Astrocyte of the hippocampus (primary cell): ENCODE measurements at regions not wholly inside any gene's neighbourhood (a gene's known extent, or its start where the extent isn't known, plus 50 kb on each side); places are given as distances from the start of the nearest gene placed in this dataset.
"Not testable (repeated sequence)": the region's sequence is repeated elsewhere in the genome, so short reads cannot be mapped to it uniquely, and the experiment has no call there.

ENCODE experiments used
- DNase-seq: peaks from one replicate; pipeline ENCODE4 v3.0.0; 2011; ENCODE audit warnings: low read depth, low spot score

DNA sequence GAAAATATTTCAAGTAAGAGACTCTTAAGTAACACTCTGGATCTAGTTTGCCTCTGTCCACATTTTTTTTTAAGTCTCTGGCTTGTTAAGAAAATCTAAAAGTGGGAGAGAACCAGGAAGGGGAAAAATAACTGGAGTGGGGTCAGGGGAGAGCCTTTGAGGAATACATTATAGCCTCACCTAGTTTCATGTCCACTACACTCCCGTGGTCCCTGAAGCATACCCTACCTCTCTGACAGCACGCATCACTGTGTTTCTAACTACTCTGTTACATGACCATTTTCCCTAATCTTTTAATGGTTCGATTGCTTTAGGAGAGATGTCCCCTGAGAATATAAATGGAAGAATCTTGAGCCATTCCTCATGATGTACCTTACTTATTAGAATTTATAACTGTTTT, 318.3 kb downstream of the TMEM167A start:
- no peak for DNase-seq

- DNase-seq = no peak
These were observed 322.4 kb downstream of the TMEM167A start for GRCh38 chr5:82754759-82755158.

DNA sequence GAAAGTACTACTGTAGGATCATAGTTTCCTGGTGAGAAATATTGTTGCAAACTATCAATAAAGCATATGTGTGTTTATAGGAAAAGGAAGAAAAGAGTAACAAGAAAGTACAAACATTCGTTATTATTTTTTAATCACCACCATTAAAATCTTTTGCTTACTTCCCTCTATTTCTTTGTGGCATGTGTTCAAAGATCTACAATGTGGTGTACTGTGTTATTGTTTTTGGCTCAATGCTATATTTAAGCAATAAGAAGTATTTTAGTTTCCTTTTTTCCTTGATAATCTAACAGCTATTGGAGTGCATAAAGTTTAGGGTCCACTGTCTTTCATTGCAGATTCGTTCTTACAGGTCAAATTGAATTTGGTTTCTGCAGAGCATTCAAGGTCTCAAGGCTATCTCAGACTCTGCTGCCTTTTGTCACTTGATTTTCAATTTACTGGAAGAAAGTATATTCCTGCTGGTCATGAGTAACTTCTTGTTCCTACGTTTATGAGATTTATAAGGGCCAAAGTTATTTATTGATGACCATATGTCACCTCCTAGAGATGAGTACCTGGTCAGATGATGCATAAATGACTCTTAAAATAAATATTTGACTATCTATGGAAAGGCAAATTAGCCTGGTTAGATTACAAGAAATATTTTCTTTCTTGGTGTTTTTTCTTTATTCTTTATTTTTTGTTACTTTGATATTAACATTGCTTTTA, 323.0 kb downstream of the TMEM167A start:
- no peak for DNase-seq

- no peak for DNase-seq
These were observed 323.8 kb downstream of the TMEM167A start for GRCh38 chr5:82753374-82753773.

DNA sequence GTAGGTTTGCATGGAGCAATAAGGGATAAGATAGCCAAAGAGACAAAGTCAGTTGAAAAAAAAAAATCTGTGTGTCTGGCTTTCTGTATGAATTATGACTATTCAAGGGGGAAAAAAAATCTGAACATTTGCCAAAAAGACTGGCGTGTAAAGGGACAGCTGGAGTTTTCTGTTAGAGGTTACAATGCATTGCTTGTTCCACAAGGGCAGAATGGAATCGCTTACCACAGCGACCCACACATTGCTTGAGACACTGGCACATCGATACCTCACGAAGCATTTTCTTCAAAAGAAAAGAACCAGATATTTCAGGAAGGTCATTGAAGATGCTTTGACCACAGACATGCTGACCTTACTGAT, 327.8 kb downstream of the TMEM167A start:
- no peak for DNase-seq

DNA sequence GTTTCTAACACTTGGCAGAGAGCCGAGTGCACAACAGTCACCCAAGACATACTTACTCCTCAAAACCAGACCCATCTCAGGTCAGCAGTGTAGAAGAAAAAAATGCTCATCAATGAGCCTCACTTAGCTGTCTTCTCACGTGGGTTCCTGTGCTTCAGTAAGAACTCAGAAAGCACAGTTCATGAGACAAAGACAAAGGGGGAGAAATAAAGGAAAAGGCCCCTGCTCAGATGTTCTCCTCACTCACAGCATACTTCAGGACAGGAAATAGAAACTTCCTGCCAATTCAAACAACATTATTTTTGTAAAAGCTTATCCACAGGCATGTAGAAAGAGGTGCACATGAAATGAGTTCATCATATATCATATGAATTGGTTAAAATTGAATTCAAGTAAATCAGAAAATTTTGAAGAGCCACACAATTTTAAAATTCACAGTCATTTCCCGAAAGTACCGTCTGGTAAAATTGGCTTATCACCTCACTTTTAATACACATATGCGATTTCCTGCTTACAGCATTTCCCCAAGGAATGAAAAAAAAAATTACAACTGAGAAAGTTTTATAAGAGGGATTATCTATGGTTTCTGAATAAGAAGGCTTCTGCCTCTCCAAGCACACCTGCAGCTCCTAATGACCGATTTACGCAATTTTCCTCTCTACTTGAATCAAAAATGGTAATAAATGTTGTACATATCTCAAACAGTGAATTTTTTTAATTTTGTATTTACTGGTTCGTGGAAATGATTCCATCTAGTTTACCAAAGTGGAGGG, 328.3 kb downstream of the TMEM167A start:
- DNase-seq = no peak

DNA sequence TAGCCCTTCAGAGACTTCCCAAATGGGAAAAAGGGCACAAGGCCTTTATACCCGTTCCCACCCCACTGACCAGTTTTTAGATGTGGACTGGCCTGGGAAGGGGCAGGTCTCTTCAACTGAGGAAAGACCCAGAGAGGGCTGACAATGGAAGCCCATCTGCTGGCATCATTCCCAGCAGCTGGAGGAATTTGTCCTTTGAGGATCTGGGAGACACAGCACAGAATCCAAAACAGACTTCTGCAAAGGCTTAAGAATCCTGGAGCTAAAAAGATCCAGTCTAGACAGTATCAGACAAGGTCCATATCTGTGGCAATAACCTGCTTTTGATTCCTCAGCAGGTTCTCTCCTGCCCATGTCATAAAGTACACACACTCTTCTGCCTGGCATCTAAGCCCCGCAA, 329.2 kb downstream of the TMEM167A start:
- DNase-seq = no peak

GRCh38 chr5:82745016-82745415, 332.2 kb downstream of the TMEM167A start:
- no peak for DNase-seq

GRCh38 chr5:82738681-82739269, 338.4 kb downstream of the TMEM167A start:
- no peak for DNase-seq

DNA sequence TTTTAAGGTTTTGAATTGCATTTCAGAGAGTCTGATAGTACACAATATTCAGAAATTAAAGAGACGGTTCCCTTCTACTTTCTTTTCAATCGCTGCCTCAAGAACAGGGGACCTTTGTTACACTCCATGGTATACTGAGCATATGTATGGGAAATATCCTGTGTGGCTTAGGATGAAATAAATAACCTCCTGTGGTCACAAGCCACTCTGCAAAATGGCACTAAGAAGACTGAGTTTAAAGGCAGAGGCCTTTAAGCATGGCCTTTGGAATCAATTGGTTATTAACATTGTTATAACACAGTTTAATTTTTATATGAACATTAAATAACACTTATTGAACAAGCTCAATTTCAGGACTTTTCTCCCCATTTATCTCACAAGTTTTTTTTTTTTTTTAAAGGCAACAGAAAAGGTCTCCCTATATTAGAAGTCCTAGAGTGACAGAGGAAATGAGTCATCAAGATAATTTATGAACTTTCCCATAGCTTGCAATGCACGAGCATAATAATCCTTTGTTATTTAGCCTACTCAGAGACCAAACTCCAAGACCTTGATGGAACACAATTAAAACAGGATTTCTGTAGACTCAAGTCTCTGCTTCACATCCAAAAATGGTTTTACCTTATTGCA, 341.9 kb downstream of the TMEM167A start:
- peak; percentile 49 for DNase-seq

DNA sequence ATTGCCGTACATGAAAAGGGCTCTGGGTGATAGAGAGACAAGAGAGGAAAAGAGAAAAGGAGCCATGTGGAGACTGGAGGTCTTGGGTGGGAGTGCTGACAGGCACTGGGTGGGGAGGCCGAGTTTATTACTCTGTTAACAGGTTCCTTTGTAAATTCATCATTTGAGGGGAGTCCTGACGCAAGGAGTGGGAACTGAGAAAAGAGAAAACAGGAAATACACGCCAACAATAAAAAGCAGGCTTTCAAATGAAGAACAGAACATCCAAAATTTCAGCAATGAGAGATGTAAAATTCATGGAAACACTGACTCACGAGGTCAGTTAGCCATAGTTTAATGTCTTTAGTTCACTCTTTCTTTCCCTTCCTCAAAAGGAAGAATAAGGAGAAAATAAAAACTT, 342.8 kb downstream of the TMEM167A start:
- DNase-seq = no peak

DNA sequence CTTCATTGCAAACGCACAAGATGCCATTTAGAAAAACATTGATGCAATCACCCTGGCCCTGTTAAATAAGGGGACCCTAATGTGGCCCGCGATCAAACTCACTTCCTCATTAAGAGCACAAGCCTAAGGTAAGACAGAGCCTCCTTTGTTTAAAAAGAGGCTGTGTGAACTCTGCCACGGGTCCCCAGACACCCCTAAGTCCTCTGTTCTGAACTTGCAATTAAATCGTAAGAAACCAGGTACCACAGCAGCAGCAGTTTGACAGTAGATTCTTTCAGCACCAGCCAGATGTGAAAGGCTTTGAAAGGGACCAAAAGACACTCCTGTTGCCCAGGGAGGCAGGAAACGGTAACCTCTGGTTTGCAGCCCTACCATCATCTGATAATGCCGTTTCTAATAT, 346.3 kb downstream of the TMEM167A start:
- no peak for DNase-seq

DNA sequence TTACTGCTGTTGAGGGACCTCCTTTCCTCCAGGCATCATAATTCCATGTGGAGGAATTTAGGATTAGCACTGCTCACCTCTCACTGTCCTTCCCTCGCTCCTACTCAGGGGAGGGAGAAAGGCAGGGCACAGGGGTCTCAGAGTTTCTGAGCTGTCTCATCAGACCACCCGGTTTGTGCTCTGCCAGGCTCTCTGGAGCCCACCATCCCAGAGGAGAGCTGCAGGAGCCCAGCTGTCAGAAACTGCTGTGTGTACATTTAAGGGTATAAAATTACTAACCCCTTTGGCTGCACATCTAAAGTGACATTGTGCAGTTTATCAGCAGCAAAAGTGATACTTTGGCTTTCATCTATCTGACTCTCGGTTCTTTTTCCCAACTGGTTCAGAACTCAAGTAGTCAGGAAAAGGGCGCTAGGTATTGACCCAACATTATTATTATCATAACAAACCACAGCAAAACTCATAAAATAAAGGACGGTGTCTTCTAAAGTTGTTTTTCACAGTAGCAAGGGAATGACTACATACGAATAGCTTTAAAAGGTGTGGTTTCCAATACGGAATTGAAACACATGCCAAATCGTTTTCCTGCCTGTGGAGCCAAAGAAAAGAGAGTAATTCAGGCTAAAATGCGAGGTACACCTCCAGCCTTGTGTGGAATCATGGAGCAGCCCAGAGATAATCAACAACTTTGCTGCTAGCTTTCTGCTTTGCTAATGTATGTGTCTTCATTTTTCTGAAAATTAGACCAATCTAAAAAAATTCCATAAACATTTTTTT, 348.1 kb downstream of the TMEM167A start:
- DNase-seq = no peak

- DNase-seq = no peak
These were observed 354.0 kb downstream of the TMEM167A start for GRCh38 chr5:82723168-82723567.

- no peak for DNase-seq
These were observed 356.1 kb downstream of the TMEM167A start for GRCh38 chr5:82721087-82721410.

GRCh38 chr5:82720213-82721086, 356.7 kb downstream of the TMEM167A start:
- no peak for DNase-seq

GRCh38 chr5:82719368-82719767, 357.8 kb downstream of the TMEM167A start:
- DNase-seq = no peak

DNA sequence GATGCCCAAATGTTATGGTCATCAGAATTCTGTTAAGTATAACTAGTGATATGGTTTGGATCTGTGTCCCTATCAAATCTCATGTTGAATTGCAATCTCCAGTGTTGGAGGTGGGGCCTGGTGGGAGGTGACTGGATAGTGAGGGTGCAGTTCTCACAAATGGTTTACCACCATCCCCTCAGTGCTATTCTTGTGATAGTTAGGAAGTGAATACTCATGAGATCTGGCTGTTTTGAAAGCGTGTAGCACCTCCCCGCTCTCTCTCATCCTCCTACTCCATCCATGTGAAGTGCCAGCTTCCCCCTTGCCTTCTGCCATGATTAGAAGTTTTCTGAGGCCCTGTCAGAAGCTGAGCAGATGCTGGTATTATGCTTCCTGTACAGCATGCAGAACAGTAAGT, 359.5 kb downstream of the TMEM167A start:
- DNase-seq = no peak

- not testable (repeated sequence) for DNase-seq
These were observed 362.5 kb downstream of the TMEM167A start for GRCh38 chr5:82714732-82715131.

GRCh38 chr5:82713811-82714210, 363.4 kb downstream of the TMEM167A start:
- no peak for DNase-seq

DNA sequence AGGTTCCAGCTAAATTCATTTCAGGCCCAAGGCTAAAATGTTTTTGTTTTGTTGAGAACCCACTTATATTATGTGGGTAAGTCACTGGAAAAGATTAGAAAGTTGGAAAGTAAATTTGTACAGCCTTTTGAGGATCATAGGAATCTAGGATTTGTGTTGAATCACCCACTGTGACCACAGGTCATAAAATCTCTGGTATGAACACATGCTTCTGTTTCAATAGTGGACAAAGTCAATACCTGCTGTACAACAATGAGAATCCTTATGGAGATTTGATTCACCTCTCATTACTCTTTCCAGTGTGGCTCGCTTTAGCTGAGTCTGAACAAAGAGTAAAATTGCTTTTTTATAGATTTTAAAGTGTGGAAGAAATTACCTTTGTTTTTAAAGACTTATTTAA, 369.5 kb downstream of the TMEM167A start:
- peak; percentile 58 for DNase-seq
